HG03039 (cell line): ENCODE measurements at regions not wholly inside any gene's neighbourhood (a gene's known extent, or its start where the extent isn't known, plus 50 kb on each side); places are given as distances from the start of the nearest gene placed in this dataset.

Experiments used
- ATAC-seq: cut with Tn5 transposase; IDR thresholded peaks from one replicate; pipeline ENCODE4 v1.9.1; 2021; ENCODE audit warnings: mild to moderate bottlenecking, moderate library complexity; ENCODE audit not compliant: unreplicated experiment

DNA sequence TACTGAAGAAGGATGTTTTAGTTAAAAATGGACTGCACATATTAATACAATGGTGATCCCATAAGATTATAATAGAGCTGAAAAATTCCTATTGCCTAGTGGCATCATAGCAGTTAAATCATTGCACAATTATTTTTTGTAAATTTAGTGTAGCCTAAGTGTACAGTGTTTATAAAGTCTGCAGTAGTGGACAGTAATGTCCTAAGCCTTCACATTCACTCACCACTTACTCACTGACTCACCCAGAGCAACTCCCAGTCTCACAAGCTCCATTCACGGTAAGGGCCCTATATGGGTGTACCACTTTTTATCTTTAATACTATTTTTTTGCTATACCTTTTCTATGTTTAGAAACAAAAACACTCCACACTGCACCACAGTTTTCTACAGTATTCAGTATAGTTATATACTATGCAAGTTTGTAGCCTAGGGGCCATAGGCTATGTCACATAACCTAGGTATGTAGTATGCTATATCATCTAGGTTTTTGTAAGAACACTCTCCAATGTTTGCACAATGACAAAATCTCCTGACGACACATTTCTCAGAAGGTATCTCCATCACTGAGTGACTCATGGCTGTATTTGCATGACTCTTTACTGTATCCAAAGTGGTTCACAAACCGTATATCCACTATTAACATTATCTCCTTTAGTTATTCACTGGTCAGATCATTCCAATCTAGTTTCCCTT is 536.0 kb downstream of the KLF12 start:
- no peak for ATAC-seq

DNA sequence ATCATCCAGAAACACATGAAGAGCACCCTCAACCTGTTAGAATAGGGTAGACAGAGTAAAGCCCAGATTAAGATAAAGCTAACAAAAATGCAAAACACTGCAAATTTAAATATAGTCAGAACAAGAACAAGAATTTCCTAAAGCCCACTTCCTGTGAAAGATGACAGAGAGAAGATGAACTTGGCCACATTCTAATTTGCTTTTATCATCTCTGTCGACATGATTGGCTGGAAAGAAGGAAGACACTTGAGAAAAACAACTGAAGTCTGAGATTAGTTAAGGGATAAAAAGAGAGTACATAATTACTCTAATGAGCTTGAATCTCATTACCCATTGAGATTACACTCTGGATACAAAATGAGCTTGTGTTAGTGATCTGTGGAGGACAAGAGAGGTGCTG is 537.6 kb downstream of the KLF5 start:
- ATAC-seq: no peak

DNA sequence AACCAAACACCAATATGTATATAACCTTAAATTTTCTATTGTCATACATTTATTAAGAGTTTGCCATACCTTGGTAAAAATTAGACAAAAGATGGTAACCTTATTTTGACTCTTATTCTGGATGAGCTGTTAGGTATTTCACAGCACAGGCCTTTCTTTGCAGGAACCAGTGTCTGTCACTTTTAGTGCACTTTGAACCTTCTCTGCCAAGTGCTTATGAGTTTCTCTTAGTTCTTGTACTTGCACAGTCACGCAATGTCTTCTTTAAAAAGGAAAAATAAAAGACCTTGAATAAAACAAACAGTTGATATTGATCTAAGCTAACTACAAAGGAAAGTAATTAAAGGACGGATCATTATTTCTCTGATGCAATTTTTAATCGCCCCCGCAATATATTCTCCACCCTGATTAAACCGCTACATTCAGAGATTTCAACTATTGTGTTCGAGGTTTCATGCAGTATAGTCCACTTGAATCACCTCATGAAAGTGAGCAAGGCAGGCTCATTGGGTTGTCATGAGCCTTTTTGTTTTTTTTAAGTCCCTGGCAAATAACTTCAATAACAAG is 534.5 kb downstream of the KLF5 start:
- ATAC-seq: no peak

DNA sequence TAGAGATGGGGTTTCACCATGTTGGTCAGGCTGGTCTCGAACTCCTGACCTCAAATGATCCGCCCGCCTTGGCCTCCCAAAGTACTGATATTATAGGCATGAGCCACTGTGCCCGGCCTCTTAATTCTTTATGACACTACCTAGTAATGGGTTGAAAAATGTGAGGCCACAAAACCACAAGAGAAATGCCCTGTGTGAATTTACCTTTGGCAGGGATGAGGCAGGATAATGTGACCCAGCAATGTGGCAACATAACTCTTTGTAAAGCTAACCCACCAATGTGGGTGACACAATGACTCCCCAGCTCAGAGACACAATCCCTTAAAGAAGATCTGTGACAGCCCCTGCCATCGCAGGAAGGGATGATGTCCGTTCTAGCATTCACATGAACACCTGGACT is 533.1 kb downstream of the KLF5 start:
- ATAC-seq: no peak

DNA sequence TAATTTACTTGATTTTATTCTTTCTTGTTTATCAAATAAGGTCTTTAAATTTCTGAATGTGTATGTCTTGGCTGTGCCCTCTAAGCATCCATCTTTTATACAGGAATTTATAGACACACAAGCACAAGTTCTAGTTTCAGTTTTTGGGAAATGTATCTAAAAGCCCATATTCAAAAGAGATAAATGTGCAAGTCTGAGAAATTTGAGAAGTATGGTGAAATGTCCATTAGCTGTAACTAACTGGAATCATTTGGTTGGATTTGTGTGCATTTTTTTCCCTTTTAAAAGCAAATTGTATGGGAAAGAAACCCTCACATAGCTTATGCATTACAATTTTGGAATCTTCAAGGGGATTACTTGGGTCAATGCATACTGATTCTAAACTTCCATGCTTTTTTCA is 532.0 kb downstream of the KLF5 start:
- ATAC-seq: no peak

DNA sequence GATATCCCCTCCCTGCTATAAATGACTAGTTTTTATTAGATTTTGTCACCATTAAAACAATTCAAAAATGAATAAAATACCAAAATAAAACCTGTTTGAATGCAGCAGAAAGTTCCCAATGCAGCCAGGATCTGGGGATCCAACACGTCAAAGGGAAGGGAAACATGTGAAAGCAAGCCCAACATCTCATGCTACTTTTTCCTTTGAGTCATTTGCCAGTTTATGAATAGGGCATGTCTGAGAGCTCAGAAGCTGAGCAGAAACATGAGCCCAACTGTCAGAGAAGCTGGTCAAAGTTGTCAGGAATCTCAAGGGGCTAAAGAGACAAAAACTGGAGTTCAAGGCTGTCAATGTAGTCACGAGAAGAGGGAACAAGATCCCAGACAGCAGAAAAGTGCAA is 526.4 kb downstream of the KLF5 start:
- no peak for ATAC-seq

DNA sequence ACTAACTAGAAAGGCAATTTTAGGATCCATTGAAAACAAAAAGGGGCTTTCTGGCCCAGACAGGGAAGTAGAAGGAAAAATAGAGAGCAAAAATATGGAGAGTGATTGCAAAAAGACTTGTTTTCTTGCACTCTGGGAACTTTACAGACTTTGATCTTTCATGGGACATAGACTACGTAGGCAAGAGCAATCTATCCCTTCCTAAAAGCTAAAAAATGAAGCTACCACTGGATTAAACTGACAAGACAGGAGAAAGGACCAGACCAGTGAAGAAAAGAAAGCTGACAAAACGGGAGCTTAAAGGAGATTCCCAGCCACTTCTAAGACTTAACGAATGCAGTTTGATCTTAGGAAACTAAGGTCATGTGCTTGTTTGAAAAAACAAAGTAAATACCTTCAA is 524.5 kb downstream of the KLF5 start:
- ATAC-seq: no peak

DNA sequence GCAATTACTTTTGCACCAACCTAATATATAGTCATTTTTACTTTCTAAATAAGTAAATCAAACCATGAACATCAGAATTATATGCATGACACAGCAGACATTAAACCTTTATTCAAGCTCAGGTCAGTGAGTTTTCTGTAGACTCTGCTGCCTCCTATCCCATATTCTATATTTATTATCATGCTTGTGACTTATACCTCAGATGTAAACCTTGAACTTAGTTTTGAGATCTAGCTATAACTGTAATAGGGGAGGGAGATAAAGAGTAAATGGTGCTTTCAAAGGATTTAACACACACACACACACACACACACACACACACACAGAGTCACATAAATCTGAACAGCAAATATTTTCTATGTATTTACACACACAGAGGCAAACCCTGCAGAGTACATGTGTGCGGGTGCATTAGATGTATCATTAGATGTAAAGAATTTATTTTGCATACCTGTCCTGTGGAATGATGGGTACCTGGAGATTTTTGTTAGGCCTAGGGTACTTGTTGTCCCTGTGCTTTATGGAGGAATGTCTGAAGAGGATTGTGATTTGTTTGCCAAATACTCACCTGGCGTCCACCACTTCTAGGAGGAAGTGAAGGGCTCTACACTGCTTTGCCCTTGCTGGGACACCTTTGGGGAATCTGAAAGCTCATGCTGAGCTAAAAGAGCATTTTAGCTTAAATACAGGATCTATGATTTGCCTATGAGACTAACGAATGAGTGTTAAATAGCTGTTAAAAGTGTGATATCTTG is 521.9 kb downstream of the KLF5 start:
- ATAC-seq: no peak

DNA sequence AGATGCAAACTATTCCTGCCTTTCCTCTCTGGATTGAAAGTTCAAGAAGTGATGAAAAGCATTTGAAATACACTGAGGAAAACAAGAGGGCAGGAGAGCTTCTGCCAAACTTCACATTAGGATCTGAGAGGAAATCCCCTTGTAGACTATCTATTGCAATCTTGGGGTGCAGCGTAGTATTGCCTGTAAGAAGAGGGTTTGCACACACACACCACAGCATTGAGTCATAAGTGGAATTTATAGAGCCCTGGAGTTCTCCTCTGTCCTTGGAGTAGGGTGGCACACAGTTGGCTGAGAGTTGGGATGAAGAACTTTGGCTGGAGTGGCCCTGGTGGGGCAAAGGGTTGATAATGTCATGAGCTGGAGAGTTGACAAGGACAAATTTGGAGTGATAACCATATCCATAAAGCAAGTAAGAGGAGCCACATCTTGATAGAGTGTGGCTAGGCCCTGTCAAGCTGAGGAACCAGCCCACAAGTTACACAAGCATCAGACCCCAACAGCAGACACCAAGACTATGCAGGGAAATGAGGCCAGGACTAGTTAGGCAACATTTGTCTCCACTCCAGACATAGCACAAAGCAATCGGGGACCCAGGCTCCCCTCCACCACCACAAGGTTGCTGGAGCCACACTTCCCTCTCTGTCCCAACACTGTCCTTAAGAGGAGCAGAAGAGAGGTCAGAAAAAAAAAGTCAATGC is 520.9 kb downstream of the KLF5 start:
- ATAC-seq: no peak

DNA sequence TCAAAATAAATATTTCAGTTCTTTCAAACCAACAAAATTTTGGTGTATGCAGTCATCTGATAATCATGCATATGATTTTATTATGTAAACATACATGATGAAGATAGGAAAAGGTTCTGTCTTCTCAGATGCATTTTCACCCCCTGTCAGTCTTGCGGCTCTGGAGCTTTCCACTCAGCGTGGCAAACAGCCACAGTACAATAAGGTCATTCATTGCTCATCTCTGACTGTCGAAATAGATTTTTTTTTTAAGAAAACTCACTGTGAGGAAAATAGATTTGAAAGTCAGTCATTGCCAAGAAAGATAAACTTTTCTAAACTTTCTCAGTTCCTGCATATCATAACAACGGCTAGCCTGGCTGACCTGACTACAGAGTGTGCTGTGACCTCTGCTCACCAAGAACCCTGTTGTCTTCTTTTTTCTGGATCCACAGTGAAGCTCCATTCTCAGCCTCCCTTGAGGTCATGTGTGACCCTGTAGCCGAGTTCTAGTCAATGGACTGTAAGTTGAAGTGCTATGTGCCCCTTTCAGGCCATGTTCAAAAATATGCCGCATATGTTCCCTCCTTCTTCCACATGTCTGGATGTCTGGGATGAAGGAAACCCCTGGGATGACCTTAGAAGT is 519.6 kb downstream of the KLF5 start:
- ATAC-seq: no peak

DNA sequence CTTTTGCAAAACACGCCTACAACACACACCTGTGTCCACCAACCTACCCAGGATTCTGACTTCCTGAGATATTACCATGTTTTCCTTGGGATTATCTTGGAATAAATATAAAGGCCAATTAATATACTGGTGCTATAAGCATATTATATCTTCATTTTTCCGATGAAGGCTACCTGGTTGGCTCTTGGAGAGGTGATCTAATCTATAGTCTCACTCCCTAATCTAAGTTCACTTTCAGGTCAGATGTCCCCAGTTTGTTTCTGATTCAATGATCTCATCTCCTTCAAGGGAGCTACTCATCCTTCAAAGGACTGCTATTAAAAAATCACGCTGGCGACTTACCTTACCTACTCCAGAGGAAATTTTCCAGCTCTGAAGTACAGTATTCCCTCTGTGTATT is 517.5 kb downstream of the KLF5 start:
- ATAC-seq: no peak

DNA sequence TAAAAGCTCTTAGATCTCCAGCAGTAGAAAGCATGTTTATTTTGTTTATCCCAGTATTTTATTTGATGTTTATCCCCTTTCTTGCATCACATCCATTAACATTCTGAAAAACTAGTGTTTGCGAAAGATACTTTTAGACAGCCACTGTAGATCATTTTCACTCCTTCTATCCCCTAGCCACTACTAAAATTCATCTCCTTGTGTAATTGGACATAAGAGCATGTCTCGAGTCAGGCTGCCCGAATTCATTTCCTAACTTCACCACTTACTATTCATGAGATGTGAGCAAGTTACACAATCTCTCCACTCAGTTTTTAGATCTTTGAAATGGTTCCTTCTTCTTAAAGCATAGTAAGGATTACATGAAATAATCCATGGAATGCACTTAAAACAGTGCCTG is 514.0 kb downstream of the KLF5 start:
- ATAC-seq: no peak

DNA sequence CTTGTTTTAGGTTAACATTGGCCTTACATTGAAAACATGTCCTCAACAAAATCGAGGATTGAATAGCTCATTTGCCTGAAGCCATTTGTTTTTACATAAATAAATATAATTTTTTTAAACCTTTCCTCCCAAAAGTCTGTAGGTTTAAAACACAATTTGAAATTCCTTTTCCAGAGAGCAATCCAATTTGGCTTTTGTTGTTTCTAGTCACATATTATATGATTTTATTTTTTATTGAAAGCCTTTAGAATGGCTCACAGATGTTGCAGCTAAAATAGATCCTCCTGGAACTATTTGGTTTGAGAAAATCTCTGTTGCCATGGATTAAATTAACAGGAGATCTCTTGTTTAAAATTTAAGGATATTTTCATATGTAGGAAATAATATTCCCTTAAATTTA is 512.6 kb downstream of the KLF5 start:
- ATAC-seq: no peak

DNA sequence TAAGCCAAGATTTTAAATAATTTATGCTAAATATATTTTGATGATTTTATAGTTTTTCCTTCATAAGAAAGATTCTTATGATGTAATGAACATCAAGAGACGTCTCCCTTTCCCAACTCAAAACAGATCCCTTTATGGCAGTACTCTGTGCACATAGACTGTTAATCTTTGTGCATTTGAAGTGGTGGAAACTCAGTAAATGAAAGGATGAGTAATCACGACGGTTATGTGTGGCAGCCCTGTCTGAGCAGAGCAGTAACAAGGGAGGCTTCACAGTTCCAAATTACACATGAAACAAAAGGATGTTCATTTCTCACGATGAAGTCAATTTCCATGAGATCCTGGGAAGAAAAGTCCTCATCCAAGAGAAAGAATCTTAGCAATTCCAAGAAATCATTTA is 498.1 kb downstream of the KLF5 start:
- no peak for ATAC-seq

DNA sequence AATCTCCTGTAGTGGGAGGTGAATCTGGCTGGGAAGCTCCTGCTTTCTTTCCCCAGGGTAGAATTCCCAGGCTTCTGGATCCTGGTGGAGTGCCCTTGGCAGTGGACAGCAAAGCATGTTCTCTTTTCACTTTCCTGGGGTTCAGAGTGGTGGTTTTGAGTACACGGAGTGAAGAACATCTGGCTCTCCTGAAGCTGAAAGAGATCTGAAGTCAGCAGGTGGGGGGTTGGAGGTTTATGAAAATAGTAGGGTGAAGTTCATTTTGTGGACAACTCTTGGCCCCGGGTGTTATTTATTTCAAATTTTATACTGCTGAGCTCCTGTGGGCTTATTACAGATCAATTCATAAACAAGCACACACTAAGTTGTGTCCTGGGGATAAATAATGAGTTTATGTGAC is 497.3 kb downstream of the KLF5 start:
- no peak for ATAC-seq

DNA sequence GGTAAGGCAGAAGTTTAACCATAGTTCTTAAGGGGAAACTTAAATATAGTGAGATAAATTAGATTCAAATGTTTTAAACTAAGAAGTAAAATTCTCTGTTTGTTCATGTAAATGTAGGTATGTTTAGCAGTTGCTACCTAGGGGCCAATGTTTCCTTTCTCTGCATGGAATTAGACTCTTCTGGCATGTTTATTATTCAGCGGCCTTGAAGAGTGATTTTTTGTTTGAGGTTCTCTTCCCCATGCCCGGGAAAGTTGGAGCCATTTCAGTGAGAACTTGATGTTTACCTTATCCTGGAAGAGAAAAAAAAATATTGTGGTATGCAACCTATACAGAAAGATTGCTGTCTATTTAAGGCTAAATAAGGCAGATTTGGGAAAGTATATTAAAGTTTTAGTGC is 492.9 kb downstream of the KLF5 start:
- no peak for ATAC-seq

DNA sequence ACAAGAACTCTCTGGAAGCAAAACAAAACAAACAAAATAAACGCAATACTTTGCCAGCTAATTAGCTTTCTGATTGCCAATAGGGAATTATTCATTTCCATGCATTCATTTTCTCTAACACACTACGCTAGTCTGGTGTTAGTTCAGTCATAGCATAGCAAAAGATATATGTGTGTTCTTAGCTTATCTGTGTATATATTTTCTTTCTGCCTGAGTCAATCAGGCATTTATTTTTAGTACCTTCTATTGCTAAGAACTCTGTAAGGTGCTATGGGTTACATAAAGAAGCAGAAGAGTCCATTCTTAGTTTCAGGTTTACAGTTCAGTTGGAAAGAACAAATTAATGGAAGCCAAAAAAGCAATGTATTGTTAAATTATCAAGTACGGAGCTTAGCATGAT is 490.9 kb downstream of the KLF5 start:
- ATAC-seq: no peak

DNA sequence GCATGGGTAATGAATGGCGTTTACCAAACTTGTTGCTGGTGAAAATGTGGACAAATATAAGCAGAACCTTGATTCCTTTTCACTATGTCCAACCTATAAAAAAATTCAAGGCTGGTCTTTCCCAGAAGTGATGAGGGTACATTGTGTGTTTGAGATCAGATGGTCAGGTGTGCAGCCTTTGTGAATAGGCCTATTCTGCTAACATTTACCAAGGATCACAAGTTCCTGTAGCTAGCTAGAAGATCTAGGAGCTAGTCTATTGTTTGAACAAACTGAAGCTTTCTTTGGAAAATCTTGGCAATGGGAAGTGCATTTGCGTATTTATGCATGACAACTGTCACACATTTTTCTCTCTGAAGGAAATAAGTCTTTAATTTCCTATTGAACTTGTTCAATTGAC is 489.6 kb downstream of the KLF5 start:
- no peak for ATAC-seq

DNA sequence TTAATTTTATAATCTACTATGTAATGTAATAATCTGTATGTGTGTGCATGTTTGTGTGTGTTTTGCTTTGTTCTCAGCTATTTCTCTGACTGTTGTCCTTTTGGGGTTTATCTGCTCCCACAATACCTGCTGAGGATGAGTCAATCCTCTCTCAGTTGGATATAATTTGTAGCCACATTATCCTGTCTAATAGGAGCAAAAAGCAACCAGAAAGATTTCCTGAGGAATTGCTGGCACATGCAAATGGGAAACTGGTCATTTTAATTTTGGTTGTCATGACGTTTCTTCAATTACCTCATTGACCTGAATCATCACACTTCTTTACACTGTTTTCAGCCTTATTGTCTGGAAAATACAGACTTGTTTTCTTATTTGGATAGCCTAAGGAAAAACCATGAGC is 488.4 kb downstream of the KLF5 start:
- no peak for ATAC-seq

DNA sequence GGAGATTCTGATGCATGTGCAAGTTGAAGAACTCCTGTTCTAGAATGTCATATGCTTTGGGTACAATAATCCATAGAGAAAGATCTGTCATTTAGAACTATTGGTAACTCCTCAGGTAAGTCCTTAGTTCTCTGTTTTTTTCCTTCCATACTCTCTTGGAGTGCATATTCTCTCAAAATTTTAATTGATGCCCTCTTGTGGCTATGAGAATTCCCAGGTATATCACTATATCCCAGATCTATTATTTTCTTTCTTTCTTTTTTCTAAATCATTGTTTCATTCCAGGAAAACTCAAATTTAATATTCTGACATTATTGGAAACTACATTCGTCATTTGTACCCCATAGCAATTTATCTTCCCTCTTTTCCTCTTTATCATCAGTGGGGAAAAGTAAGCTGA is 485.4 kb downstream of the KLF5 start:
- no peak for ATAC-seq

DNA sequence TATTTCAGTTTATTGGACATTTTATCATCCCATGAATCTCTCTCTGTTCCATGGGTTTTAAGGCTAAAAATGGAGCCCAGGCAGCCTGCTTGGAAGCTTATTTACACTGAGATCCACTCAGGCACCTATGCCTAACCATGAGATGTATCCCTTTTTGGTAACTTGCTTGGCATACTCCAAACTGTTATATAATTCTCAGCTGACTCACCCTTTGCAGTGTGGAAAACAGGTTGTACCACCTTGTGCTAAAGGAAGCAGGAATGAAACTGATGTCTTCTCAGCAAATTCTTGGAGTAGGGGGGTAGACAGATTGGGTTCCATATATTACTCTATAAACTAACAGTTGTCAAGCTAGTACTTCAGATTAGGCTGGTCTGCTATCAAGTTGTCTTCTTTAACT is 483.6 kb downstream of the KLF5 start:
- no peak for ATAC-seq
